ENCODE measurements at regions not wholly inside any gene's neighbourhood (a gene's known extent, or its start where the extent isn't known, plus 50 kb on each side); places are given as distances from the start of the nearest gene placed in this dataset.
"Not testable (repeated sequence)": the region's sequence is repeated elsewhere in the genome, so short reads cannot be mapped to it uniquely, and the experiment has no call there.

GRCh38 chr15:79572691-79573404 is 140.7 kb downstream of the MINAR1 start:
- intact Hi-C loops (cut with DNase I), result no loop called here
- Histone ChIP-seq H3K4me1 (replicated peaks in 1 of 2) (no peaks in the 10 kb centered on the region), H3K36me3 (replicated peaks in 1 of 2) (no peaks in the 10 kb centered on the region)

GRCh38 chr15:79574431-79575273 is 142.5 kb downstream of the MINAR1 start:
- H3K27ac ChIP-seq; H3K27me3 ChIP-seq; H3K4me1 ChIP-seq (replicated peaks in 1 of 2); intact Hi-C loops (cut with DNase I); DNase-seq; H3K4me3 ChIP-seq; H3K36me3 ChIP-seq (replicated peaks in 1 of 2); H3K9me3 ChIP-seq (replicated peaks in 1 of 3): not testable (repeated sequence)
- 69 to 87% (median 82%) methylated on average over 2 of the region's 2 CpGs for WGBS, 4 donors

More at GRCh38 chr15:79572691-79573404, 140.7 kb downstream of the MINAR1 start:
- Histone ChIP-seq H3K4me3 (no peak overlapping the region), H3K27me3 (no peaks in the 10 kb centered on the region), H3K27ac (no peak overlapping the region), H3K9me3 (replicated peaks in 1 of 3) (no peaks in the 10 kb centered on the region)
- DNase-seq, result no peak
- no peak for TF ChIP-seq POLR2A (IDR thresholded peaks at IDR 0.05)
- 81 to 90% (median 86%) methylated on average over 6 of the region's 6 CpGs for WGBS, 4 donors

GRCh38 chr15:79582650-79583049 is 150.5 kb downstream of the MINAR1 start:
- no peaks in the 10 kb centered on the region for H3K27me3 ChIP-seq
- H3K4me3 ChIP-seq, result no peak overlapping the region
- H3K9me3 ChIP-seq (replicated peaks in 1 of 3), result no peaks in the 10 kb centered on the region
- DNase-seq, result no peak
- no peak for TF ChIP-seq CTCF (IDR thresholded peaks at IDR 0.05)
- no peak for TF ChIP-seq POLR2A (IDR thresholded peaks at IDR 0.05)
- intact Hi-C loops (cut with DNase I), result no loop called here
- H3K4me1 ChIP-seq (replicated peaks in 1 of 2), result no peaks in the 10 kb centered on the region
- no peak overlapping the region for H3K27ac ChIP-seq
- no peaks in the 10 kb centered on the region for H3K36me3 ChIP-seq (replicated peaks in 1 of 2)

- H3K36me3 ChIP-seq (replicated peaks in 1 of 2), result no peaks in the 10 kb centered on the region
- TF ChIP-seq CTCF (IDR thresholded peaks at IDR 0.05) (no peak), POLR2A (IDR thresholded peaks at IDR 0.05) (no peak)
- no peaks in the 10 kb centered on the region for H3K27me3 ChIP-seq
- intact Hi-C loops (cut with DNase I), result loop anchor here in 1 of 2 donors (10.0 kb wide), 1 partner anchor 207 kb away; no protein-coding TSS in a partner anchor
- H3K4me1 ChIP-seq (replicated peaks in 1 of 2), result no peaks in the 10 kb centered on the region
- no peak for DNase-seq
- WGBS, 4 donors, result 76 to 90% (median 87%) methylated on average over 6 of the region's 6 CpGs
- no peaks in the 10 kb centered on the region for H3K9me3 ChIP-seq (replicated peaks in 1 of 3)
- no peak overlapping the region for H3K4me3 ChIP-seq
- H3K27ac ChIP-seq, result no peak overlapping the region
These were observed 160.0 kb downstream of the MINAR1 start for GRCh38 chr15:79592126-79592525.

- Histone ChIP-seq H3K4me3 (no peak overlapping the region), H3K27me3 (no peaks in the 10 kb centered on the region), H3K9me3 (replicated peaks in 1 of 3) (no peaks in the 10 kb centered on the region), H3K27ac (no peak overlapping the region), H3K36me3 (replicated peaks in 1 of 2) (no peaks in the 10 kb centered on the region), H3K4me1 (replicated peaks in 1 of 2) (no peaks in the 10 kb centered on the region)
- TF ChIP-seq POLR2A (IDR thresholded peaks at IDR 0.05), result no peak
- peak in 3 of 6 experiments; percentile 8 to 22 (median 19) for TF ChIP-seq CTCF (IDR thresholded peaks at IDR 0.05)
- WGBS, 4 donors, result 23 to 43% (median 35%) methylated on average over 4 of the region's 4 CpGs
- intact Hi-C loops (cut with DNase I), result loop anchor here in 1 of 2 donors (10.0 kb wide), 1 partner anchor 208 kb away; no protein-coding TSS in a partner anchor
- peak in 2 of 7 donors; percentile 6 to 18 for DNase-seq
These were observed 161.2 kb downstream of the MINAR1 start for GRCh38 chr15:79593119-79593869.
